NCI-H510A treated with DMSO at 0.1 percent for 48 hours (cell line): ENCODE measurements at regions not wholly inside any gene's neighbourhood (a gene's known extent, or its start where the extent isn't known, plus 50 kb on each side); places are given as distances from the start of the nearest gene placed in this dataset.
"Not testable (repeated sequence)": the region's sequence is repeated elsewhere in the genome, so short reads cannot be mapped to it uniquely, and the experiment has no call there.

ENCODE experiments used
- DNase-seq: peaks from one replicate; lab custom pipeline; 2025; lab: John Stamatoyannopoulos, UW

- DNase-seq: no peak
Measured at GRCh38 chr1:98287626-98288025, 366.8 kb upstream of the DPYD start.

- no peak for DNase-seq
Measured at GRCh38 chr1:98286656-98287055, 365.8 kb upstream of the DPYD start.

GRCh38 chr1:98285286-98285685 is 364.5 kb upstream of the DPYD start:
- not testable (repeated sequence) for DNase-seq

DNA sequence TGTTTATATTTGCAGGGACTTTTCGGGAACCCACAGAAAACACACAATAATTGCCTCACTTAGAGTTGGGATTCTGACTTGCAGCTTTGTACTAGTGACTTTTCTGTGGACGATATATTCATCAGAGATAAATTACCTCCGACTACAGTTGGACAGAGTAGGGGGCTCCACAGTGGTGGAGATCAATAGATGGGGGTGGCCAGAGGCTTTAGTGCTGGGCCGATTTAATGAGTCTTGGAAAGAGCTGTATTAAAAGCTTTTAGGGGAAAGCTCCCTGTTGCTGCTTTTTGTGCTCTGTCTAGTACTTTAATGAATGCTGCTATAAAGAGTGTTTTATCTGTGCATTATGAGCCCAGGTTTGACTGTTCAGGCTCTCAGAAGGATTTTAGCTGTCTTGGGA is 359.2 kb upstream of the DPYD start:
- no peak for DNase-seq

GRCh38 chr1:98278055-98278454 is 357.2 kb upstream of the DPYD start:
- DNase-seq: no peak

DNA sequence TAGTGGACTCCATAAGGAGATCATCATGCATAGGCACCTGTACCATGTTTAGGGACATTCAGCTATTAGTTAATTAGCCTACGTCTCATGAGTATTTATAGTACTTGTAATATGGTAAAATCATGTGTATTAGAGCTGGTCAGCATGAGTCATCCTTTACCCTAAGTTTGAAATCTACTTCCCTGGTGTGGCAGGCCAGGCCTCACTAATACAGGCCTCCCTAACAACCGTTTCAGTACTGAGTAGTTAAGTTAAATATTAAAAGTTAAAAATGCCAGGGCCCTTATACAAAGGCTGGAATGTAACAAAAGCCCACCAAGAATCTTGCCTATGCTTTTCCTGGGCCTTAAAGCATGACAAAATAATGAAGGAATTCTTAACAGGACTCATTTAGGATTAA is 356.3 kb upstream of the DPYD start:
- no peak for DNase-seq

DNA sequence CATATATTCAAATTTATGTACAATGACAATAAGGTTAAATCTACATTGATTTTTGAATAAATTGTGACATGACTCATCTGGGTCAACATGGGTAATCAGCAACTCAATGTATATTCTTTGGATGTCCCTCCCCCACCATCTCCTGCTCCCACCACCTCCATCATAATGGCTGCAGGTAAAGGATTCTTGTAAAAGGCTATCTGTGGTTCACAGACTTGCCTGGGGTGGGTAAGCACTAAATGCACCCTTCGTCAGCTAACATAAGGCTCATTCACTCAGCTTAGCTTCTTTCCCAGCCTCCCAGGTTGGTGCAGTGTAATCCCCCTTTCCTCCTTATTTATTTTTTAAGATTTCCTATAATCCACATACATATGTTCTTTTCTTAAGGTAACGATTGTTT is 355.7 kb upstream of the DPYD start:
- DNase-seq: no peak

DNA sequence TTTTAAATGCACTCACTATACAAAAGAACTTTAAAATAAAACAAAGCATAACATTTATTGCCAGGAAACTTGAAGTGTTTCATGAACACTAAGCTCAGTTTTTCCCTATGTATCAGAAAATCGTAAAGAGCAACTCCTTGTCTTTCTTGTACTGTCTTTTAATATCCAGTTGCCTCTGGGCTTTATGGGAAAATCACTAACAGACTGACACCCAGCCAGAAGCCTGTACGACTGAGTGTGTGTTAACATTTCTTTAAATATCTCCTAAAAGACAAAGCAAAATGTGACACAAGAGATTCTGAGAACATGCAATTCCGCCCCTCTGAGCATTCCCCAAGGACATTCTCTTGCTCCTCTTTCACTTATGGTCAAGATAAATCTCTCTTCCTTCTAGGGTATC is 347.5 kb upstream of the DPYD start:
- no peak for DNase-seq

DNA sequence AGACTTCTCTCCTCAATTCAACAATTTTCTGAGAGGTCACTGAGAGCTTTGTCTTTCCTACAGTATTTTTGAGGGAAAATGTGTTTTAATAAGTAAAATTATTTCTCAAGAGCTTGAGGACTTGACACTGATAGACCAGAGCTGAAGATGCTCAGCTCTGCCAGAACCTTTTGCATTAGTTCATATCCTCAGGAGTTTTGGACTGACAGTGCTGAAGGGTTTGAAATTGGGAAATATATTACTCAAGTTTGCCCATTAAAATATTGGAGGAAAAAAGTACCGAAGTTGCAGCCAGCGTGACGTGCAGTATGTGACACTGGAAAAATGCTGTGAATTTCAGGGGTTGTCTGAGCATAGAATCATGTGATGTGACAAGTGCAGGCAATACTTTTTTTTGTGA is 346.6 kb upstream of the DPYD start:
- no peak for DNase-seq

DNA sequence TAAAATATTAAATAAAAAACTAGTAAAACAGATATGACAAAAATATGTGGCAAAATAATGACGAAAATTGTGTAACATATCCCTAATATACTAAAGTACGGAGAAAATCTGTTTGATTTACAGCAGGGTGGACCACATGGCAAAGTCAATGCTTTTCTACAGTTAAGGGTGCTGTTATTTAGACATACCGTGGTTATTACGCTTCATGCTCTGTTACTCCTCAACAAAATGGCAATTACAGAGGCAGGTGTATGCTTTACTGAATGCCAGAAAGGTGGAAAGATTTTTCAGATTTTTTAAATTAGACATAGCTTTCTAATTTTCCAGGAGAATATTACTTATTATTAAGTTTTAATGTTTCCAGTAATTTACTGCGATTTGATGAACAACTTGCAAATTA is 343.9 kb upstream of the DPYD start:
- DNase-seq: no peak

DNA sequence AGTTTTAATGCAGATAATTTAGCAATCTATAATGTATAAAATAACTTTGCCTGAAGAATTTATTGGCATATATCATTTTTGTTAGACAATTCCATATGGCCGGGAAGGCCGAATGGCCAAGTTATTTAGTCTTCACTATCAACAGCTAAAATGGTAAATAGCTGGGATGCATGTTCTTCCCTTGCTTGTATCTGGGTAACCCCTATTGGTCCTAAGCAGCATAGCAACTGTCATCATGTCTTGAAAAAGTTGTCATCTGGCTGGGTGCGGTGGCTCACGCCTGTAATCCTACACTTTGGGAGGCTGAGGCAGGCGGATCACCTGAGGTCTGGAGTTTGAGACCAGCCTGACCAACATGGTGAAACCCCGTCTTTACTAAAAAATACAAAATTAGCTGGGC is 340.0 kb upstream of the DPYD start:
- DNase-seq: no peak

- DNase-seq: no peak
Measured at GRCh38 chr1:98260412-98260811, 339.6 kb upstream of the DPYD start.

DNA sequence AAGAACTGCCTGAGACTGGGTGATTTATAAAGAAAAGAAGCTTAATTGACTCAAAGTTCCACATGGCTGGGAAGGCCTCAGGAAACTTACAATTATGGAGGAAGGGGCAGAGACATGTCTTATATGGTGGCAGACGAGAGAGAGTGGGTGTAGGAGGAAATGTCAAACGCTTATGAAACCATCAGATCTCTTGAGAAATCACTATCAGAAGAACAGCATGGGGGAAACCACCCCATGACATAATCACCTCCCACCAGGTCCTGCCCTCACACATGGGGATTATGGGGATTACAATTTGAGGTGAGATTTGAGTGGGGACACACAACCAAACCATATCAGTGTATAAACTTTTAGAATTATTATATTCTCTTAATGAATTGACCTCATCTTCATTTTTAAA is 335.9 kb upstream of the DPYD start:
- no peak for DNase-seq

- no peak for DNase-seq
Measured at GRCh38 chr1:98253145-98253544, 332.3 kb upstream of the DPYD start.

DNA sequence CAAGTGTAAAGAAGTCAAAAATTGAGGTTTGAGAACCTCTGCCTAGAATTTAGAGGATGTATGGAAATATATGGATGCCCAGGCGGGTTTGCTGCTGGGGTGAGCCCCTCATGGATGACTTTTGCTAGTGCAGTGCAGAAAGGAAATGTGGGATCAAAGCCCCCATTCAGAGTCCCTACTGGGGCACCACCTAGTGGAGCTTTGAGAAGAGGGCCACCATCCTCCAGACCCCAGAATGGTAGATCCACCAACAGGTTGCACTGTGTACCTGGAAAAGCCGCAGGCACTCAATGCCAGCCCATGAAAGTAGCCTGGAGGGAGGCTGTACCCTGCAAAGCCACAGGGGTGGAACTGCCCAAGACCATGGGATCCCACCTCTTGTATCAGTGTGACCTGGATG is 330.7 kb upstream of the DPYD start:
- no peak for DNase-seq

GRCh38 chr1:98232678-98233077 is 311.8 kb upstream of the DPYD start:
- DNase-seq: no peak

- DNase-seq: no peak
Measured at GRCh38 chr1:98222706-98223105, 301.9 kb upstream of the DPYD start.

DNA sequence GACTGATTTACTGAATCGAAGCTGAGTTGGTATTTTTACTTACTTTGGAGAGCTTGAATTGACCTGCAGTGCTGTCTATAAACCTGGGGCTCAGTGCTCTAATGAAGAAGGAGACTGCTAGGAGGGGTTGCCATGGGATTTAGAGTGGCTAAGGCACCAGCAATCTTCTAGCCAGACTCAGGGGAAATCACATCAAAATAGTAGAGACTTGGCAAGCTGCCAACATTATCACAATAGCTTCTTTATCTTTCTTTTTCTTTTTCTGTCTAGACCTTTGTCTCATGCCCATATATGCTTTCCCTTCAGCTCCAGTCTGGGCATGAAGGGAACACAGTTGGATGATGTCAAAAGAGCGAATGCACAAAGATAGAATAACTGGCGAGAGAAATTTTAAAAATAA is 301.1 kb upstream of the DPYD start:
- DNase-seq: no peak

- no peak for DNase-seq
Measured at GRCh38 chr1:98217601-98218000, 296.8 kb upstream of the DPYD start.

DNA sequence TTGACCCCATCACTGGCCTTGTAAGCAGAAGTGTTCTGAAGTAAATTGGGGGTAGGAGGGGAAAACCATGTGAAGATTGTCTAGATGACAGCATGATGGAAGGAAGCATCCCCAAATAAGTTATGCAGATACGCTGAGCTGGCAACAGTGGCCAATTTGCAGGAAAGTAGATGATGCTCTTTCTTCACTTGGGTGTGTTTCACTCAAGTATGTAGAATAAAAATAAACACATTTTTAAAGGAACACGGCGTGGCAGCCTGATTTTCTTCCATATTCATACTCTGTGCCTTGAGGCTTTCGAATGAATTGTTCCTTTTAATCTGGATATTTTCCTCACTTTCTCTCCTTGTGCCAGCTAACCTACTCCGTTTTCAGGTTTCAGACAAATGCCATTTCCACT is 295.5 kb upstream of the DPYD start:
- no peak for DNase-seq

GRCh38 chr1:98211271-98211845 is 290.5 kb upstream of the DPYD start:
- no peak for DNase-seq

GRCh38 chr1:98210563-98210962 is 289.7 kb upstream of the DPYD start:
- DNase-seq: no peak

DNA sequence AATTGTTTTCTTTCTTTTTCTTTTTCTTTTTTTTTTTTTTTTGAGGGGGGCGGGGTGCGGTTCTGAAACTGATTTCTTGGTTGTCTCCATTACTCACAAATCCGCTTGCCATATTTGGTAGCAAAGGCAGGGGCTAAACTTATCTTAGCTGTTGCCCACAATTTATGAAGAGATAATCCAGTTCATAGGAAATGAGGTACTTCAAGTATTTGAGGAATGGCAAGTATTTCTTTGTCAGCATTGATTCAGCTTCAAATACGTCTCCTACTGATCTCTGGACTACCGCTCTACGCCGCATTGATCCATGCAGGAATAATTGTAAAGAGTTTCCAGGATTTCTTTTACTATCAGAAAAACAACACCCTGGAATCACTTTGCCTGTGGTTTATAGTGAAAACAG is 289.2 kb upstream of the DPYD start:
- DNase-seq: no peak

- no peak for DNase-seq
Measured at GRCh38 chr1:98205291-98206017, 284.6 kb upstream of the DPYD start.
